Adrenal gland (tissue), 9 donors: ENCODE measurements at regions not wholly inside any gene's neighbourhood (a gene's known extent, or its start where the extent isn't known, plus 50 kb on each side); places are given as distances from the start of the nearest gene placed in this dataset.
A peak's percentile ranks its signal among the peaks of the same experiment; 100 is the strongest.

Experiments
- DNase-seq, 7 donors: peaks; one replicate each; pipeline ENCODE4 v3.0.0-alpha.2; 2019 to 2020
- H3K27ac ChIP-seq, 5 donors: fragments of 200-600 bp; sonication (generic) in 4 of 5; 1 replicate in 3 of 5; 2 replicates in 2 of 5; pipeline versions ENCODE4 v1.5.1 to v1.8.0; 2016 to 2020; ENCODE audit warnings: mild to moderate bottlenecking in 1 of 5
- H3K27me3 ChIP-seq: fragments of 200-600 bp; 2 replicates; pipeline ENCODE4 v1.8.0; 2021
- H3K36me3 ChIP-seq, 2 donors: fragments of 200-600 bp; replicated peaks in 1 of 2; 1 replicate in 1 of 2; 2 replicates in 1 of 2; pipeline versions ENCODE4 v1.5.1 to v1.8.0; 2018 to 2022
- H3K4me1 ChIP-seq, 2 donors: fragments of 200-600 bp; replicated peaks in 1 of 2; 1 replicate in 1 of 2; 2 replicates in 1 of 2; pipeline versions ENCODE4 v1.5.1 to v1.8.0; 2018 to 2021
- H3K4me3 ChIP-seq, 4 donors: fragments of 200-600 bp; sonication (generic) in 3 of 4; one replicate each; pipeline ENCODE4 v1.5.1; 2016 to 2018
- H3K9me3 ChIP-seq, 3 donors: fragments of 200-600 bp; sonication (generic) in 1 of 3; replicated peaks in 1 of 3; 1 replicate in 2 of 3; 2 replicates in 1 of 3; pipeline versions ENCODE4 v1.5.1 to v1.8.0; 2016 to 2021
- POLR2A ChIP-seq, 2 donors: fragments of 450-650 bp; IDR thresholded peaks; one replicate each; pipeline ENCODE4 v1.6.1; 2017; ENCODE audit warnings: antibody characterized with exemption in 2 of 2, mild to moderate bottlenecking in 2 of 2, moderate library complexity in 1 of 2
- WGBS, 4 donors: extraction: QIAGEN DNeasy Blood & Tissue Kit in 2 of 4; methylation state at CpG; one replicate each; pipeline versions ENCODE4 v1.1.5 to v1.1.7; 2013 to 2017; 5-methylcytosine and 5-hydroxymethylcytosine counted together
- intact Hi-C, 2 donors: fragments of 100-400 bp; cut with DNase I; formaldehyde crosslinking; loops; one replicate each; pipeline versions ENCODE4 v1.14.1 to v1.15.0; 2022 to 2023
- TF ChIP-seq, protein P1 (sequence below), 6 experiments: fragments of 450-650 bp in 4 of 6; fragments of 200-600 bp in 2 of 6; sonication (generic) in 1 of 6; IDR thresholded peaks; 1 replicate in 5 of 6; 2 replicates in 1 of 6; pipeline versions ENCODE4 v1.5.1 to v1.8.0; 2016 to 2021; ENCODE audit warnings: antibody characterized with exemption in 6 of 6, mild to moderate bottlenecking in 2 of 6, moderate library complexity in 1 of 6
- donor health status: healthy with polysubstance abuse.
- donor health status: Bipolar disorder and iron deficiency.
- donor health status: DM: yes; HTN: yes; CAD: no.
- donor health status: DM: no; HTN: no; CAD: no.
- donor health status: DM: no; HTN: no; CAD: no.

DNA sequence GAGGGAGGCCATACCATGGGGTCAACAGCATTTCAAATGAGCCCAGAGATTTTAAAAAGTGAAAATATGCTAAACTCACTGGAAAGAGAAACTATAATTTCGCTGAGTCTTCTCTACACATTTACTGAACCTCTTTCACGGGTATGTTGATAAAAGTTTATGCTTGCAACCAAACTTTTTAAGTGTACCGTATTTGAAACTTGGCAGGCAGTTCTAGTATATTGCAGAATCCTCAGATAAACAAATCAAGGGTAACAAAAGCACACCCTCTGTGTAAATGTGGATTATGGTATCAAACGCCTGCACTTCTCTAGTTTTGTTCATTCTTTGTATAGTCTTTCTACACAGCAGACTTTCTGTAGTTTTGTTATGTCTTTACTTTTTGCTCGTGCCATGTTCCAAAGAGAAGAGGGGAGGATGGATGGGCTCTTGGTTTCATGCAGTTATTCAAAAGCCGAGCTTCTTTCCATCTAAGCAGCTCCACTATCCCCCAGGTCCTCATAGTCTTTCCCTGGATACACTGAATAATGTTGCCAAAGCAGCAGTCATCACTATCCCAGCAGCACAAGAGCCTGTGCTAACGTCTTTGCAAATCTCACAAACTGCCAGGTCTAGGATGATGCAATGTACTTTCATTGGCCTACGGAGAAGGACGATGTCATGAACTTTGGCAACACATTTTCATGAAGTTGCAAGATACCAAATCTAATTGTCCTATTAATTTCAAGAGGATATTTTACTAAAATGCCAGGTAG, 131.2 kb downstream of the MPP7 start:
- H3K4me1 ChIP-seq = no peaks in the 10 kb centered on the region
- intact Hi-C loops = no loop called here
- H3K27me3 ChIP-seq = no peaks in the 10 kb centered on the region
- TF ChIP-seq POLR2A (IDR thresholded peaks at IDR 0.05) = no peak
- TF ChIP-seq, protein P1, sequence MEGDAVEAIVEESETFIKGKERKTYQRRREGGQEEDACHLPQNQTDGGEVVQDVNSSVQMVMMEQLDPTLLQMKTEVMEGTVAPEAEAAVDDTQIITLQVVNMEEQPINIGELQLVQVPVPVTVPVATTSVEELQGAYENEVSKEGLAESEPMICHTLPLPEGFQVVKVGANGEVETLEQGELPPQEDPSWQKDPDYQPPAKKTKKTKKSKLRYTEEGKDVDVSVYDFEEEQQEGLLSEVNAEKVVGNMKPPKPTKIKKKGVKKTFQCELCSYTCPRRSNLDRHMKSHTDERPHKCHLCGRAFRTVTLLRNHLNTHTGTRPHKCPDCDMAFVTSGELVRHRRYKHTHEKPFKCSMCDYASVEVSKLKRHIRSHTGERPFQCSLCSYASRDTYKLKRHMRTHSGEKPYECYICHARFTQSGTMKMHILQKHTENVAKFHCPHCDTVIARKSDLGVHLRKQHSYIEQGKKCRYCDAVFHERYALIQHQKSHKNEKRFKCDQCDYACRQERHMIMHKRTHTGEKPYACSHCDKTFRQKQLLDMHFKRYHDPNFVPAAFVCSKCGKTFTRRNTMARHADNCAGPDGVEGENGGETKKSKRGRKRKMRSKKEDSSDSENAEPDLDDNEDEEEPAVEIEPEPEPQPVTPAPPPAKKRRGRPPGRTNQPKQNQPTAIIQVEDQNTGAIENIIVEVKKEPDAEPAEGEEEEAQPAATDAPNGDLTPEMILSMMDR (IDR thresholded peaks at IDR 0.05) = no peak
- no peak overlapping the region for H3K27ac ChIP-seq
- peak in 2 of 7 donors; percentile 7 to 16 for DNase-seq
- H3K4me3 ChIP-seq = no peak overlapping the region
- no peaks in the 10 kb centered on the region for H3K9me3 ChIP-seq
- WGBS, 4 donors = 62 to 79% (median 74%) methylated on average over 9 of the region's 9 CpGs
- H3K36me3 ChIP-seq = no peaks in the 10 kb centered on the region

DNA sequence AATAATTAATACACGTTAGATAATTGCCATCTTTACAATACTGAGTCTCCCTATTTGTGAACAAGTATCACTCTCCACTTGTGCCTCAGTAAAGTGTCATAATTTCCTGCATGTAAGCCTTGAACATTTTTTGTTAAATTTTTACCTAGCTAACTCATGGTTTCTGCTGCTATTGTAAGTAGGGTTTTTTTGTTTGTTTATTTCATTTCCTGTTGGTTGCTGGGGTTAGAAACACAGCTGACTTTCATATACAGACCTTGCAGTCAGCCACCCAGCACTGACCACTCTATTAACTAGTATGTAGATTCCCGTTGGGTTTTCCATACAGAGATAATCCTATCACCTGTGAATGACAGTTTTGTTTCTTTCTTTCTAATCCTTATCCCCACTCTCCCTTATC, 133.3 kb downstream of the MPP7 start:
- TF ChIP-seq, protein P1 (IDR thresholded peaks at IDR 0.05) = no peak
- no peak for TF ChIP-seq POLR2A (IDR thresholded peaks at IDR 0.05)
- no peaks in the 10 kb centered on the region for H3K9me3 ChIP-seq
- WGBS, 4 donors = 73 to 78% (median 77%) methylated on average over 2 of the region's 2 CpGs
- no peak for DNase-seq
- no peaks in the 10 kb centered on the region for H3K36me3 ChIP-seq
- H3K27me3 ChIP-seq = no peaks in the 10 kb centered on the region
- H3K4me1 ChIP-seq = no peaks in the 10 kb centered on the region
- intact Hi-C loops = no loop called here
- no peak overlapping the region for H3K4me3 ChIP-seq
- no peak overlapping the region for H3K27ac ChIP-seq

DNA sequence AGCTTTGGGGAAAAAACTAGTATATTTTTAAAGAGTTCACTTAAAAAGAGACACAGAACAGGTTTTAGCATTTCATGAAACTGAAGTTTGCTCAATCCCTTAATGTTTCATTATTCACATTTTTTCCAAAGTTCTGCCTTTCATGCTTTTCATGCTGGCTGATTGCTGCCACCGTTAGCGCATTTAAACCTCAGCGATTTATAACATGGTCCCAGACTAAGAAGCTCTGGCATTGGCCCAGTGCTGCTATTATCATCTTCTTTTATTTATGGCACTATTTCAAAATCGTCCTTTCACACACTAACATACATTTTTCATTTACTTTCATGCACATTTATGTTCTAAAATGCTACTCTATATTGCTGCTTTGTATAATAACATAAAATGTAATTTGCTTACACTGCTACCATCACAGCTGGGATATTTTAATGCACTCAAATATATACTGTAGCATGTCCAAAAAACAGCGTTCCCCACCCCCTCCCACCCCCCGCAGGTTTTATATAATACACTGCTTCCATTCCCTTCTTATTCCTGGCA, 141.9 kb downstream of the MPP7 start:
- no peak for DNase-seq
- Histone ChIP-seq H3K9me3 (no peaks in the 10 kb centered on the region), H3K27me3 (no peaks in the 10 kb centered on the region), H3K4me3 (no peak overlapping the region), H3K27ac (no peak overlapping the region), H3K36me3 (no peaks in the 10 kb centered on the region), H3K4me1 (no peaks in the 10 kb centered on the region)
- WGBS, 4 donors = 66 to 76% (median 73%) methylated on average over 6 of the region's 6 CpGs
- TF ChIP-seq, protein P1 (IDR thresholded peaks at IDR 0.05) = no peak
- TF ChIP-seq POLR2A (IDR thresholded peaks at IDR 0.05) = no peak
- intact Hi-C loops = no loop called here

DNA sequence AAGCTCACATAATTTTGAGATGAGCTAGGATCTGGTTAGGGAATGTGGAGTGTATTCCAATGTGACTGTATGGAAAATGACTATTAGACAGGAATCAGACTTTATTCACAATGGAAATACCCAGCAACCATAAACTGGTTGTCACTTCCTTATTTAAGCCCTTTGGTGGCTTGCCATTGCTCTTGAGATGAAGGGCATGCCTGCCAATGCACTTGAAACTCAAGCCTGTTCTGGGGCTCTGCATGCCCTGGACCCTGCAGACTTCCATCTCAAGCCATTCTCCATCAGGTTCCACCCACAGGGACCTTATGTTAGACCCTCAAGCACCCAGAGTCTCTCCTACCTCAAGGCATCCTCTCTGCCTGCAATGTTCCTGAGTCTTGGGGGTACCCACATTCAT, 145.5 kb downstream of the MPP7 start:
- no peaks in the 10 kb centered on the region for H3K9me3 ChIP-seq
- no peaks in the 10 kb centered on the region for H3K36me3 ChIP-seq
- TF ChIP-seq, protein P1 (IDR thresholded peaks at IDR 0.05) = no peak
- no peak for TF ChIP-seq POLR2A (IDR thresholded peaks at IDR 0.05)
- H3K27me3 ChIP-seq = no peaks in the 10 kb centered on the region
- DNase-seq = no peak
- H3K4me1 ChIP-seq = no peaks in the 10 kb centered on the region
- no peak overlapping the region for H3K27ac ChIP-seq
- no peak overlapping the region for H3K4me3 ChIP-seq
- intact Hi-C loops = no loop called here
